HEK293 (cell line): ENCODE measurements at regions not wholly inside any gene's neighbourhood (a gene's known extent, or its start where the extent isn't known, plus 50 kb on each side); places are given as distances from the start of the nearest gene placed in this dataset.

Experiments
- CTCF ChIA-PET: fragments of 350-600 bp; formaldehyde crosslinking; extraction: SDS; loops from one replicate; lab custom pipeline; 2021; ENCODE audit warnings: antibody characterized with exemption; lab: Yijun Ruan, JAX
- POLR2A ChIA-PET: fragments of 300-600 bp; formaldehyde crosslinking; extraction: SDS; loops from one replicate; lab custom pipeline; 2020; ENCODE audit warnings: antibody characterized with exemption, inconsistent platforms; lab: Yijun Ruan, JAX
- H3K27ac ChIP-seq: fragments of 200-500 bp; sonication (Bioruptor generic); 2 replicates; pipeline ENCODE4 v1.5.1; 2014; ENCODE audit warnings: low read depth, low read length, control low read depth, inconsistent platforms; ENCODE audit errors: extremely low read depth
- H3K36me3 ChIP-seq, 2 experiments: fragments of 200-500 bp in 1 of 2; sonication (Bioruptor generic) in 1 of 2; 1 replicate in 1 of 2; 2 replicates in 1 of 2; pipeline ENCODE4 v1.5.1; 2014 to 2017; ENCODE audit warnings: inconsistent platforms in 2 of 2, low read length in 2 of 2; ENCODE audit not compliant: control insufficient read depth in 2 of 2, insufficient read depth in 1 of 2
- H3K4me1 ChIP-seq: fragments of 200-500 bp; sonication (Bioruptor generic); 2 replicates; pipeline ENCODE4 v1.5.1; 2014; ENCODE audit warnings: mild to moderate bottlenecking, low read length, inconsistent platforms; ENCODE audit not compliant: control insufficient read depth, insufficient read depth
- H3K4me3 ChIP-seq: 2 replicates; pipeline ENCODE4 v1.5.1; 2011; ENCODE audit warnings: low read depth, mild to moderate bottlenecking, control low read depth, low read length, moderate library complexity
- H3K9me3 ChIP-seq: fragments of 200-500 bp; sonication (Bioruptor generic); 2 replicates; pipeline ENCODE4 v1.5.1; 2014; ENCODE audit warnings: low read depth, low read length, inconsistent platforms; ENCODE audit not compliant: control insufficient read depth, insufficient read depth
- ELK4 ChIP-seq: IDR thresholded peaks from 2 replicates; pipeline ENCODE4 v1.6.1; 2011; ENCODE audit warnings: mild to moderate bottlenecking, low read depth, low read length, borderline replicate concordance
- INSM2 ChIP-seq: fragments of 450-650 bp; formaldehyde crosslinking; IDR thresholded peaks from 2 replicates; pipeline ENCODE4 v1.5.1; 2016; ENCODE audit warnings: missing biosample characterization, missing genetic modification characterization
- KLF1 ChIP-seq: fragments of 450-650 bp; formaldehyde crosslinking; IDR thresholded peaks from 2 replicates; pipeline ENCODE4 v1.5.1; 2016; ENCODE audit warnings: missing biosample characterization, missing genetic modification characterization
- KLF16 ChIP-seq: fragments of 450-650 bp; formaldehyde crosslinking; IDR thresholded peaks from 2 replicates; pipeline ENCODE4 v1.5.1; 2017; ENCODE audit warnings: missing biosample characterization, missing genetic modification characterization
- MEIS1 ChIP-seq: sonication (generic); formaldehyde crosslinking; IDR thresholded peaks from 2 replicates; pipeline ENCODE4 v1.8.1; 2022; ENCODE audit warnings: missing genetic modification reagents, mild to moderate bottlenecking, borderline replicate concordance
- PRDM4 ChIP-seq: fragments of 450-650 bp; formaldehyde crosslinking; IDR thresholded peaks from 2 replicates; pipeline ENCODE4 v1.5.1; 2017; ENCODE audit warnings: missing biosample characterization, missing genetic modification characterization
- SALL2 ChIP-seq: fragments of 450-650 bp; formaldehyde crosslinking; IDR thresholded peaks from 2 replicates; pipeline ENCODE4 v1.5.0; 2017; ENCODE audit warnings: missing biosample characterization, mild to moderate bottlenecking, missing genetic modification characterization, borderline replicate concordance
- SP3 ChIP-seq: fragments of 450-650 bp; formaldehyde crosslinking; IDR thresholded peaks from 2 replicates; pipeline ENCODE4 v1.5.1; 2016; ENCODE audit warnings: missing biosample characterization, missing genetic modification characterization
- TCF7L2 ChIP-seq: IDR thresholded peaks from 2 replicates; pipeline ENCODE4 v1.6.1; 2011; ENCODE audit warnings: low read depth, mild to moderate bottlenecking, inconsistent platforms, low read length, moderate library complexity, borderline replicate concordance
- ZBTB17 ChIP-seq: fragments of 450-650 bp; formaldehyde crosslinking; IDR thresholded peaks from 2 replicates; pipeline ENCODE4 v1.5.1; 2016; ENCODE audit warnings: missing biosample characterization, missing genetic modification characterization
- ZBTB7A ChIP-seq: fragments of 450-650 bp; formaldehyde crosslinking; IDR thresholded peaks from 2 replicates; pipeline ENCODE4 v1.5.1; 2016; ENCODE audit warnings: low read depth, missing biosample characterization, missing genetic modification characterization
- ZFP3 ChIP-seq: fragments of 450-650 bp; formaldehyde crosslinking; IDR thresholded peaks from 2 replicates; pipeline ENCODE4 v1.5.1; 2016; ENCODE audit warnings: low read depth, missing biosample characterization, missing genetic modification characterization
- ZNF133 ChIP-seq: fragments of 450-650 bp; formaldehyde crosslinking; IDR thresholded peaks from 2 replicates; pipeline ENCODE4 v1.5.1; 2016; ENCODE audit warnings: missing biosample characterization, missing genetic modification characterization
- ZNF148 ChIP-seq: fragments of 450-650 bp; formaldehyde crosslinking; IDR thresholded peaks from 2 replicates; pipeline ENCODE4 v1.5.0; 2017; ENCODE audit warnings: missing biosample characterization, missing genetic modification characterization, borderline replicate concordance
- ZNF169 ChIP-seq: fragments of 450-650 bp; formaldehyde crosslinking; IDR thresholded peaks from 2 replicates; pipeline ENCODE4 v1.5.1; 2016; ENCODE audit warnings: missing biosample characterization, missing genetic modification characterization
- ZNF239 ChIP-seq: fragments of 450-650 bp; formaldehyde crosslinking; IDR thresholded peaks from 2 replicates; pipeline ENCODE4 v1.5.1; 2016; ENCODE audit warnings: missing biosample characterization, missing genetic modification characterization
- ZNF266 ChIP-seq: fragments of 450-650 bp; formaldehyde crosslinking; IDR thresholded peaks from 2 replicates; pipeline ENCODE4 v1.5.1; 2016; ENCODE audit warnings: missing biosample characterization, missing genetic modification characterization, low read depth
- ZNF302 ChIP-seq: fragments of 450-650 bp; formaldehyde crosslinking; IDR thresholded peaks from 2 replicates; pipeline ENCODE4 v1.5.1; 2016; ENCODE audit warnings: missing biosample characterization, missing genetic modification characterization, low read depth
- ZNF423 ChIP-seq: fragments of 450-650 bp; formaldehyde crosslinking; IDR thresholded peaks from 2 replicates; pipeline ENCODE4 v1.5.1; 2016; ENCODE audit warnings: missing biosample characterization, missing genetic modification characterization
- ZNF48 ChIP-seq: fragments of 450-650 bp; formaldehyde crosslinking; IDR thresholded peaks from 2 replicates; pipeline ENCODE4 v1.5.1; 2016; ENCODE audit warnings: missing biosample characterization, missing genetic modification characterization
- ZNF501 ChIP-seq: fragments of 450-650 bp; formaldehyde crosslinking; IDR thresholded peaks from 2 replicates; pipeline ENCODE4 v1.5.1; 2016; ENCODE audit warnings: missing biosample characterization, missing genetic modification characterization
- ZNF558 ChIP-seq: fragments of 450-650 bp; formaldehyde crosslinking; IDR thresholded peaks from 2 replicates; pipeline ENCODE4 v1.5.1; 2016; ENCODE audit warnings: missing biosample characterization, missing genetic modification characterization
- ZNF561 ChIP-seq: fragments of 450-650 bp; IDR thresholded peaks from 2 replicates; pipeline ENCODE4 v1.5.1; 2018; ENCODE audit warnings: missing biosample characterization, missing genetic modification characterization, borderline replicate concordance
- ZNF585B ChIP-seq: fragments of 450-650 bp; formaldehyde crosslinking; IDR thresholded peaks from 2 replicates; pipeline ENCODE4 v1.5.1; 2016; ENCODE audit warnings: missing biosample characterization, missing genetic modification characterization
- ZNF664 ChIP-seq: fragments of 450-650 bp; formaldehyde crosslinking; IDR thresholded peaks from 2 replicates; pipeline ENCODE4 v1.5.1; 2016; ENCODE audit warnings: missing biosample characterization, missing genetic modification characterization
- ZNF843 ChIP-seq: fragments of 450-650 bp; formaldehyde crosslinking; IDR thresholded peaks from 2 replicates; pipeline ENCODE4 v1.5.1; 2016; ENCODE audit warnings: missing biosample characterization, missing genetic modification characterization
- TF ChIP-seq, protein P1 (sequence below): fragments of 450-650 bp; formaldehyde crosslinking; IDR thresholded peaks from 2 replicates; pipeline ENCODE4 v1.5.1; 2016; ENCODE audit warnings: missing biosample characterization, missing genetic modification characterization

- TF ChIP-seq TCF7L2 (no peak), ZNF302 (tag by site-specific recombination) (no peak), ZNF423 (tag by site-specific recombination) (no peak), ZNF561 (tag by site-specific recombination) (no peak), ELK4 (no peak), INSM2 (no peak), ZNF239 (tag by site-specific recombination) (no peak), ZNF266 (tag by site-specific recombination) (no peak)
- H3K4me3 ChIP-seq, result no peak overlapping the region
- no peak overlapping the region for H3K27ac ChIP-seq
- no peaks in the 10 kb centered on the region for H3K36me3 ChIP-seq
- CTCF ChIA-PET, result no interaction called here
- H3K4me1 ChIP-seq, result no peaks in the 10 kb centered on the region
- H3K9me3 ChIP-seq, result no peaks in the 10 kb centered on the region; the same call in none of the 2 replicates
- POLR2A ChIA-PET, result no interaction called here
Observed at GRCh38 chr21:22764222-22764621, 1766.0 kb downstream of the NCAM2 start.

GRCh38 chr21:22791376-22791775, 1793.2 kb downstream of the NCAM2 start:
- no peaks in the 10 kb centered on the region for H3K4me1 ChIP-seq
- H3K9me3 ChIP-seq, result no peaks in the 10 kb centered on the region; the same call in 1 of the 2 replicates
- no peak overlapping the region for H3K4me3 ChIP-seq
- POLR2A ChIA-PET, result no interaction called here
- no peaks in the 10 kb centered on the region for H3K36me3 ChIP-seq
- no peak for TF ChIP-seq ZNF664 (tag by site-specific recombination)
- no peak for TF ChIP-seq ZBTB17 (tag by site-specific recombination)
- TF ChIP-seq KLF1, result no peak
- no peak for TF ChIP-seq ZFP3
- TF ChIP-seq ZNF148, result no peak
- TF ChIP-seq ZNF169, result no peak
- TF ChIP-seq, protein P1, sequence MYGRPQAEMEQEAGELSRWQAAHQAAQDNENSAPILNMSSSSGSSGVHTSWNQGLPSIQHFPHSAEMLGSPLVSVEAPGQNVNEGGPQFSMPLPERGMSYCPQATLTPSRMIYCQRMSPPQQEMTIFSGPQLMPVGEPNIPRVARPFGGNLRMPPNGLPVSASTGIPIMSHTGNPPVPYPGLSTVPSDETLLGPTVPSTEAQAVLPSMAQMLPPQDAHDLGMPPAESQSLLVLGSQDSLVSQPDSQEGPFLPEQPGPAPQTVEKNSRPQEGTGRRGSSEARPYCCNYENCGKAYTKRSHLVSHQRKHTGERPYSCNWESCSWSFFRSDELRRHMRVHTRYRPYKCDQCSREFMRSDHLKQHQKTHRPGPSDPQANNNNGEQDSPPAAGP (tag by site-specific recombination), result no peak
- no peak for TF ChIP-seq ZNF266 (tag by site-specific recombination)
- no peak for TF ChIP-seq ZNF501 (tag by site-specific recombination)
- no peak for TF ChIP-seq ZNF48
- TF ChIP-seq KLF16 (tag by site-specific recombination), result no peak
- no peak for TF ChIP-seq ZNF558
- no peak for TF ChIP-seq SP3 (tag by site-specific recombination)
- no peak for TF ChIP-seq ZNF585B
- no peak for TF ChIP-seq MEIS1 (CRISPR knock-in tag)
- no peak for TF ChIP-seq PRDM4
- no peak for TF ChIP-seq SALL2
- TF ChIP-seq ZBTB7A, result no peak
- no peak for TF ChIP-seq ZNF843 (tag by site-specific recombination)
- no peak for TF ChIP-seq ZNF133
- TF ChIP-seq, all 188 proteins: peak for 0
- no peak overlapping the region for H3K27ac ChIP-seq
- CTCF ChIA-PET, result interaction anchor here (0.6 to 1.8 kb wide), 15 partner anchors 11 to 1791 kb away, joined by 3 to 9 read pairs (median 4); no protein-coding TSS in a partner anchor
